Suprapubic skin (tissue), 3 donors: ENCODE measurements at regions not wholly inside any gene's neighbourhood (a gene's known extent, or its start where the extent isn't known, plus 50 kb on each side); places are given as distances from the start of the nearest gene placed in this dataset.

Experiments
- POLR2AphosphoS5 ChIP-seq, 3 donors: sonication (generic); formaldehyde crosslinking; IDR thresholded peaks; one replicate each; pipeline ENCODE4 v1.6.1; 2017; ENCODE audit warnings: antibody characterized with exemption in 3 of 3
- TF ChIP-seq, protein P1 (sequence below), 2 donors: fragments of 200-600 bp in 1 of 2; fragments of 450-650 bp in 1 of 2; sonication (generic) in 1 of 2; IDR thresholded peaks; one replicate each; pipeline ENCODE4 v1.5.1; 2016 to 2019; ENCODE audit warnings: antibody characterized with exemption in 2 of 2, mild to moderate bottlenecking in 1 of 2, moderate library complexity in 1 of 2

DNA sequence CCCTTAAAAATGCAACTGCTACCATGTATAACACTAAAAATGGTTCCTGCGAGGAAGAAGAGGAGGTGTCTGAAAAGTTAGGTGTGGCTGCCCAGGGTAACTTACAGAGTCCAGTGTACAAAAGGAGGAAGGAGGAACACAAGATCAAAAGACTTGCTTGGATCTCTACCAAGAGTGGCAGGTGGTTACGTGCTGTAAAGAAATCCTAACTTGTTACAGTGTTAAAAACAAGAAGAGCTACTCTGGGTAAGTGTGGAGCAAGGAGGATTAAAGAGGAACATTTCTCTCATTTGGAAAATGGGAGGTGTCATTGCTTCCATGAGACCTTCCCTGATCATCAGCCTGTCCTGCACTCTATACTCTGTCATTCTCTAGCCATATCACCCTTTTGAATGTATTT, 242.0 kb downstream of the PTTG2 start:
- TF ChIP-seq, protein P1, sequence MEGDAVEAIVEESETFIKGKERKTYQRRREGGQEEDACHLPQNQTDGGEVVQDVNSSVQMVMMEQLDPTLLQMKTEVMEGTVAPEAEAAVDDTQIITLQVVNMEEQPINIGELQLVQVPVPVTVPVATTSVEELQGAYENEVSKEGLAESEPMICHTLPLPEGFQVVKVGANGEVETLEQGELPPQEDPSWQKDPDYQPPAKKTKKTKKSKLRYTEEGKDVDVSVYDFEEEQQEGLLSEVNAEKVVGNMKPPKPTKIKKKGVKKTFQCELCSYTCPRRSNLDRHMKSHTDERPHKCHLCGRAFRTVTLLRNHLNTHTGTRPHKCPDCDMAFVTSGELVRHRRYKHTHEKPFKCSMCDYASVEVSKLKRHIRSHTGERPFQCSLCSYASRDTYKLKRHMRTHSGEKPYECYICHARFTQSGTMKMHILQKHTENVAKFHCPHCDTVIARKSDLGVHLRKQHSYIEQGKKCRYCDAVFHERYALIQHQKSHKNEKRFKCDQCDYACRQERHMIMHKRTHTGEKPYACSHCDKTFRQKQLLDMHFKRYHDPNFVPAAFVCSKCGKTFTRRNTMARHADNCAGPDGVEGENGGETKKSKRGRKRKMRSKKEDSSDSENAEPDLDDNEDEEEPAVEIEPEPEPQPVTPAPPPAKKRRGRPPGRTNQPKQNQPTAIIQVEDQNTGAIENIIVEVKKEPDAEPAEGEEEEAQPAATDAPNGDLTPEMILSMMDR (IDR thresholded peaks at IDR 0.05): no peak
- no peak for TF ChIP-seq POLR2AphosphoS5 (IDR thresholded peaks at IDR 0.05)
